HepG2 (cell line): ENCODE measurements at regions not wholly inside any gene's neighbourhood (a gene's known extent, or its start where the extent isn't known, plus 50 kb on each side); places are given as distances from the start of the nearest gene placed in this dataset.

Experiments used
- ATAC-seq: fragments of 200-7000 bp; cut with Tn5 transposase; 3 replicates; pipeline ENCODE4 v1.9.1; 2020; ENCODE audit warnings: mild to moderate bottlenecking, moderate library complexity
- BruUV-seq: library from RNA; stranded (reverse); fragments of 400-500 nt; replicated peaks from 2 replicates; lab custom pipeline; 2021; lab: Mats Ljungman, UMichigan
- CTCF ChIA-PET: fragments of 300-600 bp; formaldehyde crosslinking; extraction: SDS; loops from one replicate; lab custom pipeline; 2021; ENCODE audit warnings: low total read pairs, inconsistent platforms, low intra/inter-chr PET ratio; lab: Yijun Ruan, JAX
- POLR2A ChIA-PET: fragments of 350-600 bp; sonication (Branson Sonifier 250); formaldehyde crosslinking; loops from one replicate; lab custom pipeline; 2020; ENCODE audit warnings: antibody characterized with exemption, inconsistent platforms; lab: Yijun Ruan, JAX
- DNase-seq: peaks from one replicate; pipeline ENCODE4 v3.0.0-alpha.2; 2015; ENCODE audit warnings: low spot score
- FAIRE-seq: peaks from 3 replicates; lab custom pipeline; 2011; peaks lifted over from hg19 to GRCh38; lab: Jason Lieb, UNC
- H2AFZ ChIP-seq: one replicate; pipeline ENCODE4 v1.6.1; 2011; ENCODE audit warnings: low read length, inconsistent platforms
- H3K27ac ChIP-seq: fragments of 300-600 bp; 3 replicates; pipeline ENCODE4 v1.8.0; 2011; ENCODE audit warnings: mixed run types, mild to moderate bottlenecking, mixed read lengths, low read length, inconsistent platforms; ENCODE audit not compliant: insufficient read depth; ENCODE audit errors: extremely low read length
- H3K27me3 ChIP-seq, 2 experiments: fragments of 200-600 bp in 1 of 2; 2 replicates in 1 of 2; 3 replicates in 1 of 2; pipeline versions ENCODE4 v1.6.0 to v1.8.0; 2011; ENCODE audit warnings: low read length in 2 of 2, mild to moderate bottlenecking in 2 of 2, moderate library complexity in 2 of 2, inconsistent platforms in 1 of 2; ENCODE audit not compliant: insufficient read depth in 2 of 2, control insufficient read depth in 1 of 2
- H3K36me3 ChIP-seq, 2 experiments: fragments of 200-600 bp in 1 of 2; replicated peaks in 1 of 2; 2 replicates in 1 of 2; 3 replicates in 1 of 2; pipeline versions ENCODE4 v1.5.1 to v1.8.0; 2011; ENCODE audit warnings: low read length in 2 of 2, inconsistent platforms in 1 of 2; ENCODE audit not compliant: insufficient read depth in 2 of 2, control insufficient read depth in 1 of 2
- H3K4me1 ChIP-seq: 2 replicates; pipeline ENCODE4 v1.5.1; 2012; ENCODE audit warnings: low read length, inconsistent platforms; ENCODE audit not compliant: insufficient read depth
- H3K4me2 ChIP-seq: 2 replicates; pipeline ENCODE4 v1.6.0; 2011; ENCODE audit warnings: low read depth, low read length, inconsistent platforms
- H3K4me3 ChIP-seq, 3 experiments: fragments of 200-600 bp in 1 of 3; sonication (generic), shearing (Covaris generic) in 1 of 3; replicated peaks in 1 of 3; 2 replicates each; pipeline ENCODE4 v1.5.1; 2011 to 2016; ENCODE audit warnings: low read length in 3 of 3, inconsistent platforms in 2 of 3, low read depth in 2 of 3, mild to moderate bottlenecking in 2 of 3, control low read depth in 1 of 3, mixed read lengths in 1 of 3; ENCODE audit not compliant: insufficient read depth in 1 of 3
- H3K79me2 ChIP-seq: one replicate; pipeline ENCODE4 v1.6.1; 2011; ENCODE audit warnings: low read length, inconsistent platforms; ENCODE audit not compliant: insufficient read depth
- H3K9ac ChIP-seq: 2 replicates; pipeline ENCODE4 v1.6.0; 2011; ENCODE audit warnings: mild to moderate bottlenecking, low read depth, low read length, inconsistent platforms; ENCODE audit not compliant: insufficient read depth
- H3K9me3 ChIP-seq: 2 replicates; pipeline ENCODE4 v1.5.1; 2012; ENCODE audit warnings: mild to moderate bottlenecking, low read length
- H4K20me1 ChIP-seq: 2 replicates; pipeline ENCODE4 v1.6.0; 2011; ENCODE audit warnings: inconsistent platforms, mild to moderate bottlenecking, low read length, moderate library complexity; ENCODE audit not compliant: insufficient read depth
- GABPB1 ChIP-seq: IDR thresholded peaks from 2 replicates; pipeline ENCODE4 v1.6.1; 2016; ENCODE audit warnings: mild to moderate bottlenecking, missing genetic modification reagents, moderate library complexity, missing compliant biosample characterization
- HNRNPH1 ChIP-seq: fragments of 200-400 bp; formaldehyde crosslinking; optimal IDR thresholded peaks from 2 replicates; pipeline ENCODE3; 2017; ENCODE audit warnings: mild to moderate bottlenecking, low read depth, low read length
- RBM22 ChIP-seq: fragments of 200-400 bp; formaldehyde crosslinking; optimal IDR thresholded peaks from 2 replicates; pipeline ENCODE3; 2017; ENCODE audit warnings: mild to moderate bottlenecking, low read length, moderate library complexity
- XBP1 ChIP-seq: sonication (generic); formaldehyde crosslinking; IDR thresholded peaks from 2 replicates; pipeline ENCODE4 v1.5.0; 2020; ENCODE audit warnings: missing genetic modification reagents
- ZFP90 ChIP-seq: sonication (generic); formaldehyde crosslinking; IDR thresholded peaks from 2 replicates; pipeline ENCODE4 v1.8.0; 2022; ENCODE audit warnings: missing genetic modification reagents, mild to moderate bottlenecking, inconsistent platforms, borderline replicate concordance
- ZNF556 ChIP-seq: sonication (generic); formaldehyde crosslinking; IDR thresholded peaks from 2 replicates; pipeline ENCODE4 v1.4.0; 2020; ENCODE audit warnings: mild to moderate bottlenecking, missing genetic modification reagents, borderline replicate concordance
- WGBS: methylation state at CpG from one replicate; pipeline ENCODE4 v1.1.6; 2017; ENCODE audit warnings: low lambda C conversion rate; 5-methylcytosine and 5-hydroxymethylcytosine counted together
- in situ Hi-C: cut with HindIII; loops from 2 replicates; pipeline ENCODE4 v1.10.0; 2017; ENCODE audit warnings: low pct_unique_long_range_greater_than_20kb; ENCODE audit not compliant: extremely low pct_ligation_motif_present
- intact Hi-C: fragments of 100-400 bp; cut with micrococcal nuclease; formaldehyde crosslinking; loops from one replicate; pipeline ENCODE4 v1.10.0; 2022; ENCODE audit not compliant: unreplicated experiment
- TF ChIP-seq, protein P1 (sequence below): sonication (generic); formaldehyde crosslinking; IDR thresholded peaks from 2 replicates; pipeline ENCODE4 v1.4.0; 2020; ENCODE audit warnings: missing genetic modification reagents
- TF ChIP-seq, protein P2 (sequence below): sonication (generic); IDR thresholded peaks from 2 replicates; pipeline ENCODE4 v1.6.1; 2016; ENCODE audit warnings: low read depth, borderline replicate concordance

- H3K4me2 ChIP-seq = no peak overlapping the region
- no peak for ATAC-seq
- POLR2A ChIA-PET = no interaction called here
Measured at GRCh38 chr13:74027161-74027779, 106.9 kb downstream of the KLF12 start.

More at GRCh38 chr13:74027161-74027779, 106.9 kb downstream of the KLF12 start:
- Histone ChIP-seq H3K79me2 (no peaks in the 10 kb centered on the region), H3K36me3 (no peaks in the 10 kb centered on the region), H3K27me3 (no peaks in the 10 kb centered on the region), H4K20me1 (no peaks in the 10 kb centered on the region), H3K4me1 (peaks cover 35% of the 10 kb centered on the region), H2AFZ (no peak overlapping the region), H3K9me3 (0 out of 2 replicates have a peak, but pooled peaks cover 3% of the 10 kb centered on the region), H3K9ac (no peak overlapping the region), H3K27ac (no peak overlapping the region), H3K4me3 (no peak overlapping the region)
- DNase-seq = no peak
- intact Hi-C loops = loop anchor here (10.0 kb wide), 2 partner anchors 58 to 192 kb away; no protein-coding TSS in a partner anchor
- 83% methylated on average over 4 of the region's 4 CpGs for WGBS
- TF ChIP-seq ZNF556 = no peak
- TF ChIP-seq RBM22 = no peak
- no peak for TF ChIP-seq XBP1 (CRISPR knock-in tag)
- TF ChIP-seq HNRNPH1 = no peak
- TF ChIP-seq ZFP90 (CRISPR knock-in tag) = no peak
- no peak for TF ChIP-seq GABPB1 (CRISPR knock-in tag)
- TF ChIP-seq, protein P1, sequence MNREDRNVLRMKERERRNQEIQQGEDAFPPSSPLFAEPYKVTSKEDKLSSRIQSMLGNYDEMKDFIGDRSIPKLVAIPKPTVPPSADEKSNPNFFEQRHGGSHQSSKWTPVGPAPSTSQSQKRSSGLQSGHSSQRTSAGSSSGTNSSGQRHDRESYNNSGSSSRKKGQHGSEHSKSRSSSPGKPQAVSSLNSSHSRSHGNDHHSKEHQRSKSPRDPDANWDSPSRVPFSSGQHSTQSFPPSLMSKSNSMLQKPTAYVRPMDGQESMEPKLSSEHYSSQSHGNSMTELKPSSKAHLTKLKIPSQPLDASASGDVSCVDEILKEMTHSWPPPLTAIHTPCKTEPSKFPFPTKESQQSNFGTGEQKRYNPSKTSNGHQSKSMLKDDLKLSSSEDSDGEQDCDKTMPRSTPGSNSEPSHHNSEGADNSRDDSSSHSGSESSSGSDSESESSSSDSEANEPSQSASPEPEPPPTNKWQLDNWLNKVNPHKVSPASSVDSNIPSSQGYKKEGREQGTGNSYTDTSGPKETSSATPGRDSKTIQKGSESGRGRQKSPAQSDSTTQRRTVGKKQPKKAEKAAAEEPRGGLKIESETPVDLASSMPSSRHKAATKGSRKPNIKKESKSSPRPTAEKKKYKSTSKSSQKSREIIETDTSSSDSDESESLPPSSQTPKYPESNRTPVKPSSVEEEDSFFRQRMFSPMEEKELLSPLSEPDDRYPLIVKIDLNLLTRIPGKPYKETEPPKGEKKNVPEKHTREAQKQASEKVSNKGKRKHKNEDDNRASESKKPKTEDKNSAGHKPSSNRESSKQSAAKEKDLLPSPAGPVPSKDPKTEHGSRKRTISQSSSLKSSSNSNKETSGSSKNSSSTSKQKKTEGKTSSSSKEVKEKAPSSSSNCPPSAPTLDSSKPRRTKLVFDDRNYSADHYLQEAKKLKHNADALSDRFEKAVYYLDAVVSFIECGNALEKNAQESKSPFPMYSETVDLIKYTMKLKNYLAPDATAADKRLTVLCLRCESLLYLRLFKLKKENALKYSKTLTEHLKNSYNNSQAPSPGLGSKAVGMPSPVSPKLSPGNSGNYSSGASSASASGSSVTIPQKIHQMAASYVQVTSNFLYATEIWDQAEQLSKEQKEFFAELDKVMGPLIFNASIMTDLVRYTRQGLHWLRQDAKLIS (CRISPR knock-in tag) = no peak
- TF ChIP-seq, protein P2, sequence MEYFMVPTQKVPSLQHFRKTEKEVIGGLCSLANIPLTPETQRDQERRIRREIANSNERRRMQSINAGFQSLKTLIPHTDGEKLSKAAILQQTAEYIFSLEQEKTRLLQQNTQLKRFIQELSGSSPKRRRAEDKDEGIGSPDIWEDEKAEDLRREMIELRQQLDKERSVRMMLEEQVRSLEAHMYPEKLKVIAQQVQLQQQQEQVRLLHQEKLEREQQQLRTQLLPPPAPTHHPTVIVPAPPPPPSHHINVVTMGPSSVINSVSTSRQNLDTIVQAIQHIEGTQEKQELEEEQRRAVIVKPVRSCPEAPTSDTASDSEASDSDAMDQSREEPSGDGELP = no peak
- no peak for FAIRE-seq
- in situ Hi-C loops = loop anchor here (10.0 kb wide), 2 partner anchors 258 to 1188 kb away; no protein-coding TSS in a partner anchor
- CTCF ChIA-PET = no interaction called here
- BruUV-seq = no TSS peak
